HG03571 (cell line): ENCODE measurements at regions not wholly inside any gene's neighbourhood (a gene's known extent, or its start where the extent isn't known, plus 50 kb on each side); places are given as distances from the start of the nearest gene placed in this dataset.
"Not testable (repeated sequence)": the region's sequence is repeated elsewhere in the genome, so short reads cannot be mapped to it uniquely, and the experiment has no call there.

Source experiments
- ATAC-seq: cut with Tn5 transposase; IDR thresholded peaks from one replicate; pipeline ENCODE4 v1.9.1; 2021; ENCODE audit not compliant: unreplicated experiment

DNA sequence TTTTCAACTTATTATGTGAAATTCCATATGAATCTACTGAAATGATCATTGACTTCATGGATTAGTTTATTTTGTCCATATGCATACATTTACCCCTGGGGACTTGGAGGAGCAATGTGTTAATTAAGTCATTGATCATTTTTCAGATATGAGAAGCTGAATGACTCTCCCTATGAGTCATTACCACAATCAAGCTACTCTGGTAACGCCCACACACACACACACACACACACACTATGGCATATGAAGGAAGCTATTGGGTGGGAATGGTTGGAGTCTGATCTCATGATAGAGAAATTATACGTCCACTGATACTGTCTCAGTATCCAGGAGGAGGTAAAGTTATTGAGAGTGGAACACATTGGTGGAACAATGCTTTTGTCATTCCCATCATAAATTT lies 528.9 kb downstream of the AGTPBP1 start:
- no peak for ATAC-seq

DNA sequence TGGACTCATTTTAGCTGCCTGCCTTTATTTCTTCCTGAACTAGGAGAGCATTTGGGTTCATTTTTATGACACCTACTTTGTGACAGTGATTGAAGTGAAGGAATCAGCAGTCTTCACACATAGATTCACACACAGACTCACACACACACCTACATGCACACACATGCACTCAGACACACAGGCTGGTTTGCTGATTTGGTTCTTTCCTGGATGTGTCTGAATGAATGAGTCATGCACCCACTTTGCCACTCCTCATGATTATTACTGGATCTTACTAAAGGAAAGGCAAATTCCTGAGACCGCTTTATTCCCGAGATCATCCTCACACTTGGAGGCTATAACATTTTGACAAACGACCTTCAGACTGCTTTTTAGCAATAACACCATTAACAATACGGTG lies 529.5 kb downstream of the AGTPBP1 start:
- ATAC-seq: no peak

DNA sequence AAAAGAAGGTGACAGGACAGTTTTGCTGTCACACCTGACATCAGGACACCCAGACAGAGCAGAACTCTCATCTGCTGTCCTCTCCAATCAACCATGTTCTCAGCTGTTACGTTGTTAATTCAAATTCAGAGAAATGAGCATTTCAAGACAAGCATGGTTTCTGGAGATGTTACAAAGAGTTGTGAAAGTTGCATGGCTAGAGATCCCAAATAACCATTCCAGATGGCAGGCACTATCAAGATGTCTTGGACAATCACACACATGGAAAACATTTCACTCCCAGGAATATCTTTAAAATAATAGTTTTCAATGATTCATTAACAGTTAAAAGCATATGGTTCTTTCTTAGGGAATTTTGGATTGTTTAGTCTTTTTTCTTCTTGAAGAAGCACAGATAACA lies 533.1 kb downstream of the AGTPBP1 start:
- ATAC-seq: no peak

DNA sequence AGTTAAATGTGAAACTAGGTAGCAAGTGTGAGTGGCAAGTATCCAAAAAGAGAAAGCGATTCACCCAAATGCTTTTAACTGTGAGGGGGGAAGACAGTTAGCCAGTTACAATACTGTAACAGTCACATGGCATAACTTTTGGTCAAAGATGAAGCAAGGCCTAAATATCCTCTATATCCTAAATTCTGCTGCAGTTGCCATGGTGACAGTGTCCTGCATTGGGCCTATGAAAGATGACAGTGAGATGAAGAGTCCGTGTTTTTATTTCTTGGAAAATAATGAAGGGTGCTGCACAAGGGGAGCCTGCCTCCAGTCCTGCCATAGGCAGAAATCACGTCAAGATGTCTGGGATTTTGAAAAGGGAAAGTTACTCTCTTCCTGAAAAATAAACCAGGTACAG lies 534.6 kb downstream of the NTRK2 start:
- ATAC-seq: no peak

DNA sequence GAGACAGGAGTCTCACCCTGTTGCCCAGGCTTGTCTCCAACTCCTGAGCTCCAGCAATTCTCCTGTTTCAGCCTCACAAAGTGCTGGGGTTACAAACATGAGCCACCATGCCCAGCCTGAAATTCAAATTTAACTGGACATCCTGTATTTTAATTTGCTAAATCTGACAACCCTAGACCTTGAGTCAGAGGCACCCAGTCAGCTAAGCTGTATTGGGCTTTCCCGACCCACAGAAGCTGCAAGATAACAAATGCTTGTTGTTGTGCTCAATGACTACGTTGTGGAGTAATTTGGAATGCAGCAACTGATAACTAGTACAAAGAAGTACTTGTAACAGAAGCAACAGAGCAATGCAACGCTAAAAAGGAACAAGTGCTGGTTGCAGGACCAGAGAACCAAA lies 533.1 kb downstream of the NTRK2 start:
- ATAC-seq: no peak

DNA sequence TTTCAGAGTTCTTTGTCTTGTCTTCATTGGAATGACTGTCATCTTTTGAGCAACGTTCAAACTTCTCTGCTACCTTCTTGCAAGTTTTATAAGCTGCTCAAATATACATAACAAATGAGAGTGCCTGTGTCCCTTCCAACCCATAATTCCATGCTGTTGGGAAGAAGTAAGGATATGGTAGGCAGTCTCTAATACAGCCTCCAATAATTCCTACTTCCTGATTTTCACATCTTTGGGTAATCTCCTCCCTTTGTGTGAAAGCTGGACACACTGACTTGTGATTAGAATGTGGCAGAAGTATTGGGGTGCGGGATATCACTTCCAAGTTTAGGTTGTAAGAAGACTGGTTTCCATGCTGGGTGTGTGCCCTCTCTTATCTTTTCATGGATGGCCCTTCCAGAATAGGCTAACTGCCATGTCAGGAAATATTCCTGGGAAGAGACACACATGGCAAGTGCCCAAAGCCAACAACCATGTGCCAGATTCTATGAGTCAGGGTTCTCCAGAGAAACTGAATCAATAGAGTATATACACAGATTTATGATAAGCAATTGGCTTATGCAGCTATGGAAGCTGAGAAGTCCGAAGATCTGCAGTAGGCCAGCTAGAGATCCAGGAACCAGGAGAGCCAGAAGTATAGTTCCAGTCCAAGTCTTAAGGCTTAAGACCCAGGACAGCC lies 531.3 kb downstream of the NTRK2 start:
- no peak for ATAC-seq

DNA sequence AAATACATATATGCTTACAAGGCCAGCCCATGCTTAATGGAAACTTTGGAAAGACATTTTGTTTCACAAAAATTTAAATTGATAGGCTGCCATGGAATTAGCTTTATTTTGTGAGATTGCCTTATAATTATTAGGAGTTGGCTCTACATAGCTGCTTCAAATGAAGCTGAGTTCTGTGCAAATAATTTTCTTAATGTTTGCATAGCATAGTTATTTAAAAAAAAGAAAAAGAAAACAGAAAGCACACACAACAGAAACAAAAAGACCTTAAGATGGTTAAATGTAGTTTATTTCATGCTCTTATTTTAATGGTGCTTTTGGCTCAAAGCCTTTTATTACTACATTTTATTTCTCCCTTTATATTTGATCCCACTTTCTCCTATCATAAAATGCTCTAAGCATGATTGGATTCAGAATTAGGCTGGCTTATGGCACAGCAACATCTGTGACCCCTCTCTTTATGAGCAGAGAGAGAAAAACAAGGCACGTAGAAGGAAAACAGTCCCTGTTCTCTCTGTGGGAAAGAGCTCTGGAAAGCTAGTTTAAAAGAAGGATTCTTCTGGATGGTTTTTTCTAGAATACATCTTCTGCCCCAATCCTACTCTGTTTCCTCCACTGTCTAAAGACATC lies 530.5 kb downstream of the NTRK2 start:
- ATAC-seq: no peak

DNA sequence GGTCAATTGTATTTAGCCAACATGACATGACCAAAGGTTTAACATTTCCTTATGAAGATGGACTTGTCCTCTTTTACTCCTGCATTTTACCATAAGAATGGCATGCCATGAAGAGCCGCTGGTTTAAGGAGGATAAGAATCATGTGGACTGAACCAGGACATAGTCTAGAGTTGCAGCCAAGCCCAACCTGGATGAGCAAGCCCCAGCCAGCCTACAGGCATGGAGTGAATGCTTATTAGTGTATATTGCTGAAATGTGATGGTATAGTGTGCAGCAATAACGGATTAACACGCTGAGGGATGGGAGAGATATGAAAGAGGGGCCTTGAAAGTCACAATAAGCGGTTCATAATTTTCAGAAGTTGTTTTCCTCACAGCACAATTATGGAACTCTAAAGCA lies 523.2 kb downstream of the NTRK2 start:
- ATAC-seq: no peak

DNA sequence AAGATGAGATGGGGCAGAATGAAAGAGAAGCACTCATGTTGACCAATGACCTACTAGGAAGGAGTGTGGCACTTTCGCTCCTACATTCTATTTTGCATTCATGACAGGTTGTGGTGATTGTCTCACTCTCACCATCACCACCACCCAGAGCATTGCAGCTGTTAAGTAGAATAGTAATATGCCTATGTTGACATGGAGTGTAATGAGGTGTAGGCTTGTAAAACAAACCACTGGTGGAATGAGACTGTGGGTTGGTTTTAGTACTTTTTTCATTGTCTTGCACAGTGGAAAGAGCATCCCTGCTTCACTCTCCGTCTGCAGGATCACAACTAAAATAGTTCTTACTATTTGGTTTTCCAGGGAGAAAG lies 516.7 kb downstream of the NTRK2 start:
- no peak for ATAC-seq

DNA sequence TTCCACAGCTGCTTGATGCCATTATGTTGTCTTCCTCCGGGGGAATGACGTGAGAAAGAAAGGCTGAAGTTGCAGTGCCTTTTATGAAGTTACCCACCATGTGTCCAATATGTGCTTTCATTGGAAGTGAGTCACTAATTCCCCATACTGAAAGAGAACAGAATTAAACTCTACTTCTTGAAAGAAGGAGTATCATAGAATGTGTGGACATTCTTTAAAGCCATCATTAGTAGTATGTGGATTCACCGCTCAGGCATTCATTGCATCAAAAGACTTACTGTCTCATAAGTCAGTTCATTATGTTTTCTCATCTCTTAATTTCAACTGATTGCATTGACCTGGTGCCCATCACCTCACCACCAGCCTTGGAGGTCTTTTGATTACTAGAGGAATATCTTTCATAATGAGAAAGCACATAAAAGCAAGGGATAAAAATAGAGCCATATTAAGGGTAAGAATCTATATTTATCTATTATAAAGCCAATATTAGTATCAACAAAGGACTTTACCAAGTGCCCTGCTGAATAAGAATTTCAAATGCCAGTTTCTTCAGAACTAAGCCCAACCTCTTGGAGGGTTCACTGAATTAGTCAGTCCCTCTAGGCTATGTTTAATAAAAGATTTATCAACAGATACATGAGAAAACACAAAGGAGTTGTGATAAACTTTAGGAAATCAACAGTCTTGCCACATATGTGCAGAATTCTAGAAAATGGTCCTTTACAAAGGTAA lies 516.1 kb downstream of the NTRK2 start:
- no peak for ATAC-seq

DNA sequence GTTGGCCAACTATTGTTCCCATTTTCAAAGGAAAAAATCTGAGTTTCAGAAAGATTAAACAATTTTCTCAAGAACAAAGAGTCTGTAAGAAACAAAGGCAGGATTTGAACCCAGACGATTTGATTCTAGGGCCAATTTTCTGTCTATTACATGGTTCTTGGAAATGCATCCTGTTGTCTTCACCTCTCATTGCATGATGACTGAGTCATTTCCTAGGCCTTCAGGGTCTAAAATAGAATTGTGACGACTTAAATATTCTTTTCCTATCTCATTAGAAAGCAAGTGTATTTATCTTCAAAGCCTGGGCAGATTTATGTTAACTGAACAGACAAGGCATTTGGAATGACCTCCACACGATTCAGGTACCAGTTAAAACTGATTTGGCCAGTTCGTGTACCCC lies 512.9 kb downstream of the NTRK2 start:
- ATAC-seq: no peak

DNA sequence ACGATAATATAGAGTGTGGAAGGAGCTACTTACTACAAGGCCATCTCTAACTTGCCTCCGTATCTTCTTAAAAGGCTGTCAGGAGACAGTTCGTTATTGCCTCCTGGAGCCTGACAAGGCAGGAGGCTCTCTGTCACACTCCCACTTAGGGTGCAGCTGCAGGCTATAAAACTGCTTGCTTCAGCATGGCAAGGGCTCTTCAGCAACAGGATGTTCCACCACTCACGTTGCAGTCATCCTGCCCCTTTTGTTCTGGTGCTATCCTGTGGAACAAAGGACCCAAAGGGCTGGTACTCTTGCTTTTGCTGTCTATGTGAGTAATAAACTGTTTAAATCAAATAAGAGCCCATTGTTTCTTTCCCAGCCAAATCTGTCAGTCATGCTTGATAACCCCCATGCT lies 508.9 kb downstream of the NTRK2 start:
- ATAC-seq: no peak

DNA sequence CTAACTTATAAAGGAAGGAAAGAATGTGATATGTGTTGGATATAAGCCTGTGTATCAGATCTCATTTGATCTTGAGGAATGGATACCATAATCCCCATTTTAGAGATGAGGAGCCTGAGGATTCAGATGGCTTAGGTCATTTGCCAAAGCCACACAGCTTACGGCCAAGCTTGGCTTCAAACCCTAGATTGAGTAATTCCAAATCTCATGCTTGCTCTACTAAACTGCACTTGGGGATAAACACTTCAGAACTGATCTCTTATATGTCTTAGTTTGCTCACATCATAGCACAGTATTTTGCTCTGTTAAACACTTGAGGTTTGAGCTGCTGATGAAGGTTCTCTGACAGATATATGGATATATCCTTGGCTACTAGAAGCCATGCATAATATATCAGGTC lies 504.4 kb downstream of the NTRK2 start:
- no peak for ATAC-seq

DNA sequence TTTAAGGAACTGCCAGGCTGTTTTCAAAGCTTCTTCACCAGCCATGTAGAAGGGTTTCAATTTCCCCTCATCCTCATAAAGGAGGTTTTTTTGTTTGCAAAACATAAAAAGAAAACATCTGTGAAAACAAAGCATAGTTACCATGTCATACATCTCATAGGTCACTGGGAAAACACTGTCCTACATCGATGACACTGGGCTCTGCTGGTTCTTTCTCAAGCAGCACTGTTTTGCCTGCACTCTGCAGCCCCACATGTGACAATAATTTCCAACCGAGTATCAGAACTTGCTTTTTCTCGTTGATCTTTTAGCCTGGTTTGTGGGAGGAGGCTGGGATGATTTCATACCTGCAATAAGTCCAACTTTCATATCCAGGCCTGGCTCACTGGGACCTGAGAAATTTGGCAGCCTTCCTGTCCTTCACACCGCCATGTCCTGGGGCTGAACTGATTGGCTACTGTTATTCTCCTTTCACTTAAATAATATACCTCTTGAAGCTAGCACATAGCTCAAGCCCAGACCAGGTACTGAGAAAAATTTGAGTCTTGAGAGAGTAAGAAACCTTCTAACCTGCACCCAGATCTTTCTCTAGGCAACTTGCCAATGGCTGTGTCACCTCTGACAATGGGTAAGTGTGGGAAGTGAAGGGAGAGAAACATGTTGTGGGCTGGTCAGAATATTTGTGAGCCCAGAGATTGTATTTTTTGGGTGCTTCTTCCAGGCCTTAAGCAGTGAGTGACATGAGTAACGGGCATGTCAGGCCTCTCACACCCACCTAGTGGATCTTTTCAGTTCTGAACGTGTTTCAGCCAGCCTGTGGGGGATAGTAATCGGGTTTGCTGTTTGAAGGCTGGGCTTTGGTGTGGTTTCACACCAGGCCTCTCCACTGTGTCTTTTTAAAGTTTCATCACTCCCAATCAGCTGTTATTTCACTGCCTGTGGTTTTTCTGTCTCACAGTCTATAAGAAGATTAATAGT lies 502.8 kb downstream of the NTRK2 start:
- ATAC-seq: no peak

DNA sequence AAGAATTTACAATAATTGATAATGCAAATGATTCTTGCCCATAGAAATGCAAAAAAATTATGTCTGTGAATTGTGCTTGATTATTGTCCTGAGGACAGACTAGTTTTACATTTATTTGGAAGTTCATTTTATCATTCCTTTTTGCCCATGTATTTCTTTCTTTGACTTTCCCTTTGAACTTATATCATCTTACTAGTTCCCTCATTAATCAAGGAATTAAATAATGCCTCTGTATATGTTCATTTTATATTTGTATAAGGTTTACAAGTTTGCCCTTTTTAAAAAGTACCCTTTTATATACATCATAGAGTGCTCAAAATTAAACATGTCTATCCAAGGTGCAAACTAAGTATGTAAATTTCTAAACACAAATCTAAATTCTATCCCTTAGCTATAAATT lies 501.6 kb downstream of the NTRK2 start:
- no peak for ATAC-seq

DNA sequence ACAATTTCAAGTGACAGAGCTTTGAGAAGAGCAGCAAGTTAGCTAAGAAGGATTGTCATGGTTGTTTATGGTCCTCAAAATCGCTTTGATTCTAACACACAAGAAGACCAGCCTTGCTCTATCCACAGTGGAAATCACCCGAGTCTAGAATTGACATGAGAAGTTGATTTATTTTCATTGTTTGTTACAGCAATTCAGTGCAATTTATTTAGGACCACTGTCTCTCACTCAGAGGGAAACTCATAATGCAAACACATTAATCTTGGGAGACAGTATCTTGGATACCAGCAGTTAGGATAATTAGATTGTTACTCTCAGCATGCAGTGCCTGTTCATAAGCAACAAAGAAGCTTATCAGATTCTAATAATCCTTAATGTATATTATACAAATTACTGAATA lies 498.9 kb downstream of the NTRK2 start:
- no peak for ATAC-seq

DNA sequence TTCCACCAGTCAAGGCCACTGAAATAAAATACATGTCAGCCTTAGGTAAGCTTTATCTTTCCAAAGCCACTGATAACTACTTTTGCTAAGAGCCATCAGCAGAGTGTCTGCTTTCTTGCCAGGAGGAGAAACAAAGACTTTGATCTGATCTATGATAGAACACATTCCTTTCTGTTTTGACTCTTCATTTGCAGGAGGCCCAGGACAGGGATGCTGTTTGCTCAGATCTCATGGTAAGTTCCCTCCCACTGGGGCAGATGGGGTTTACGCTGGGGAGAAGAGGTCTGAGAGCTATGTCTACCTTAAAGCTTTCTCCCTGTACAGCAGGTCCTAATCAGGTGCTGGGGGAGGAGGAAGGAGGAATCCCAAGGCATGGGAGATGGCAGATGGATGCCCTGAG lies 497.6 kb downstream of the NTRK2 start:
- no peak for ATAC-seq

DNA sequence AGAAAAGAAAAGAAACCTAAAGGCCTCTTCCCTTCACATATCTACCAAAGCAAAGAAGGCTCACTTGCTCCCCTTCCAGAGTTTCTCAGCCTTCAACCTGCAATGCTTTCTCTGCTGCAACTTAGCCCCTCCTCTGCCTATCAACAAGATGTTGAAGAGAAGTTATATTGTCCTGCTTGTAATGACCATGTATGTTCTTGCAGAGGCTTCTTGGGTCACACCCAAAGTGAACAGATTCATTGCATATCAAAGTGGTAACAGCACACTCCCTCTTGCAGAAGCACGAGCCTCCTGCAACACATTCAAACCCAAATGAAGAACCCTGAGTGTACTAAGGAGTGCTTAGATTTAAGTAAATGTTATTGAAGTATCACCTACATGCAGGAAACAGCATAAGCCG lies 494.3 kb downstream of the NTRK2 start:
- no peak for ATAC-seq

DNA sequence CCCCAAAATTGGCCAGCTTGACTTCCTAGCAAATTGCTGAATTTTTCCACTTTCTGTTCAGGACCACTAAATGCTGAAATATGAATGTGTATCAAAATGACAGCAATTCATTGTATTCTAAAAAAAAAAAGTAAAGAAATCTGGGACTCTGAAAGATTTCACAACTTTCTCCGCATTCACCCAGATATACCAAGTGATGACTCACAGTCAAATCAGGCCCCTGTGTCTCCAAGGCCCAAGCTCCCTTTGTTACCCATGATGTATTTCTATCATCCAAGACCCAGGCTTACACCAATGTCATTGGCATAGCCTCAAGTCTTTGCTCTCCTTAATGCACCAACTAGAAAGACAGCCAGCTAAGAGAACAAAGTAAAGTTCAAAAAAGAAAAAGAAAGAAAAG lies 493.9 kb downstream of the NTRK2 start:
- ATAC-seq: no peak

DNA sequence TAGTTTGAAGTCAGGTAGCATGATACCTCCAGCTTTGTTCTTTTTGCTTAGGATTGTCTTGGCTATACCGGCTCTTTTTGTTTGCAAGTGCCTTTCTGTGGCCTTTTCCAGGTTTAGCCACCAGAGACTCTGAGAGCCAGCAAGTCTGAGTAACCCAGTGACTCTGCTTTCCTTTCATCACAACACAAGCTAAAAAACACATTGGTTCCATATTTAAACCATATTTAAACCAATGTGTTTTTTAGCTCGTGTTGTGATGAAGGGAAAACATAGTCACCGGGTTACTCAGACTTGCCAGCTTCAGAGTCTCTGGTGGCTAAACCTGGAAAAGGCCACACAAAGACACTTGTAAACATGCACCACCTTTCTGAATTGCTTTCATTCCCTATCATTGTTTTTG lies 493.3 kb downstream of the NTRK2 start:
- ATAC-seq: no peak

DNA sequence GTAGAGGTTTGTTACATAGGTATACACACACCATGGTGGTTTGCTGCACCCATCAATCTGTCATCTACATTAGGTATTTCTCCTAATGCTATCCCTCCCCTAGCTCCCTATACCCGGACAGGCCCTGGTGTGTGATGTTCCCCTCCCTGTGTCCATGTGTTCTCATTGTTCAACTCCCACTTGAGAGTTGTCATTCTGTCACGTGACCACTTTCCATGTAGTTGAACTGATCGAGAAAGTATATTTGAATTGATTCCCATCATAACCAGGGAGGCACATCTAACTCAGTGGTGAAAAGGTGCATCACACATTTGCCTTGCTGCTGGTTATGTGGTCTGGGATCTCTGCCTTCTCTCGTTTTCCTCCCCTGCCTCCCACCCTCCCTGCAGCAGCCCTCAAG lies 491.4 kb downstream of the NTRK2 start:
- not testable (repeated sequence) for ATAC-seq
